Hepatocyte (in vitro differentiated cells): ENCODE measurements at regions not wholly inside any gene's neighbourhood (a gene's known extent, or its start where the extent isn't known, plus 50 kb on each side); places are given as distances from the start of the nearest gene placed in this dataset.

Source experiments
- DNase-seq: peaks from one replicate; pipeline ENCODE4 v3.0.0-alpha.2; 2016; ENCODE audit warnings: low spot score
- H2AFZ ChIP-seq: fragments of 200-600 bp; sonication (generic); 2 replicates; pipeline ENCODE4 v1.6.0; 2016; ENCODE audit warnings: antibody characterized with exemption, mild to moderate bottlenecking
- H3K27ac ChIP-seq: fragments of 200-600 bp; sonication (generic); 2 replicates; pipeline ENCODE4 v1.5.1; 2016; ENCODE audit warnings: mild to moderate bottlenecking
- H3K27me3 ChIP-seq: fragments of 200-600 bp; sonication (generic); 2 replicates; pipeline ENCODE4 v1.6.1; 2016
- H3K36me3 ChIP-seq: fragments of 200-600 bp; sonication (generic); replicated peaks from 2 replicates; pipeline ENCODE4 v1.5.1; 2016; ENCODE audit warnings: low read depth; ENCODE audit not compliant: insufficient read depth
- H3K4me1 ChIP-seq: fragments of 200-600 bp; sonication (generic); 2 replicates; pipeline ENCODE4 v1.5.1; 2016; ENCODE audit warnings: mild to moderate bottlenecking, moderate library complexity; ENCODE audit not compliant: insufficient read depth
- H3K4me2 ChIP-seq: fragments of 200-600 bp; sonication (generic); 2 replicates; pipeline ENCODE4 v1.6.0; 2016
- H3K4me3 ChIP-seq: fragments of 200-600 bp; sonication (generic); 2 replicates; pipeline ENCODE4 v1.5.1; 2016; ENCODE audit warnings: mild to moderate bottlenecking
- H3K79me2 ChIP-seq: fragments of 200-600 bp; sonication (generic); 2 replicates; pipeline ENCODE4 v1.6.0; 2017; ENCODE audit warnings: mild to moderate bottlenecking
- H3K9me2 ChIP-seq: fragments of 200-600 bp; sonication (generic); replicated peaks from 2 replicates; pipeline ENCODE4 v1.6.0; 2017; ENCODE audit warnings: mild to moderate bottlenecking; ENCODE audit not compliant: insufficient read depth
- H3K9me3 ChIP-seq: fragments of 200-600 bp; sonication (generic); 2 replicates; pipeline ENCODE4 v1.5.1; 2016; ENCODE audit warnings: low read depth, mild to moderate bottlenecking
- H4K20me1 ChIP-seq: fragments of 200-600 bp; sonication (generic); 2 replicates; pipeline ENCODE4 v1.6.0; 2016; ENCODE audit warnings: mild to moderate bottlenecking; ENCODE audit not compliant: insufficient read depth, poor library complexity, severe bottlenecking
- EZH2 ChIP-seq: fragments of 200-600 bp; sonication (generic); IDR thresholded peaks from 2 replicates; pipeline ENCODE4 v1.6.1; 2016; ENCODE audit warnings: antibody characterized with exemption, mild to moderate bottlenecking, borderline replicate concordance
- EZH2phosphoT487 ChIP-seq: fragments of 200-600 bp; sonication (generic); IDR thresholded peaks from one replicate; pipeline ENCODE4 v1.6.1; 2018; ENCODE audit warnings: antibody characterized with exemption, mild to moderate bottlenecking, low read depth, moderate library complexity; ENCODE audit not compliant: unreplicated experiment, severe bottlenecking
- WGBS: methylation state at CpG from one replicate; pipeline ENCODE4 v1.1.6; 2016; ENCODE audit warnings: low lambda C conversion rate; ENCODE audit errors: missing lambda C conversion rate; 5-methylcytosine and 5-hydroxymethylcytosine counted together
- TF ChIP-seq, protein P1 (sequence below): fragments of 200-600 bp; sonication (generic); IDR thresholded peaks from 2 replicates; pipeline ENCODE4 v1.5.1; 2016; ENCODE audit warnings: antibody characterized with exemption, mild to moderate bottlenecking; ENCODE audit not compliant: poor library complexity

GRCh38 chrX:81556880-81557279 lies 355.0 kb downstream of the SH3BGRL start:
- no peaks in the 10 kb centered on the region for H3K9me2 ChIP-seq
- 97% methylated on average over 4 of the region's 4 CpGs for WGBS
- TF ChIP-seq, protein P1, sequence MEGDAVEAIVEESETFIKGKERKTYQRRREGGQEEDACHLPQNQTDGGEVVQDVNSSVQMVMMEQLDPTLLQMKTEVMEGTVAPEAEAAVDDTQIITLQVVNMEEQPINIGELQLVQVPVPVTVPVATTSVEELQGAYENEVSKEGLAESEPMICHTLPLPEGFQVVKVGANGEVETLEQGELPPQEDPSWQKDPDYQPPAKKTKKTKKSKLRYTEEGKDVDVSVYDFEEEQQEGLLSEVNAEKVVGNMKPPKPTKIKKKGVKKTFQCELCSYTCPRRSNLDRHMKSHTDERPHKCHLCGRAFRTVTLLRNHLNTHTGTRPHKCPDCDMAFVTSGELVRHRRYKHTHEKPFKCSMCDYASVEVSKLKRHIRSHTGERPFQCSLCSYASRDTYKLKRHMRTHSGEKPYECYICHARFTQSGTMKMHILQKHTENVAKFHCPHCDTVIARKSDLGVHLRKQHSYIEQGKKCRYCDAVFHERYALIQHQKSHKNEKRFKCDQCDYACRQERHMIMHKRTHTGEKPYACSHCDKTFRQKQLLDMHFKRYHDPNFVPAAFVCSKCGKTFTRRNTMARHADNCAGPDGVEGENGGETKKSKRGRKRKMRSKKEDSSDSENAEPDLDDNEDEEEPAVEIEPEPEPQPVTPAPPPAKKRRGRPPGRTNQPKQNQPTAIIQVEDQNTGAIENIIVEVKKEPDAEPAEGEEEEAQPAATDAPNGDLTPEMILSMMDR, result no peak
- no peak for TF ChIP-seq EZH2phosphoT487
- no peak for TF ChIP-seq EZH2

GRCh38 chrX:81564851-81565250 lies 362.9 kb downstream of the SH3BGRL start:
- no peak for DNase-seq
- no peak for TF ChIP-seq EZH2
- TF ChIP-seq EZH2phosphoT487, result no peak
- TF ChIP-seq, protein P1, result no peak
- H3K4me2 ChIP-seq, result no peak overlapping the region
- H3K9me2 ChIP-seq, result no peaks in the 10 kb centered on the region
- no peak overlapping the region for H2AFZ ChIP-seq
- H4K20me1 ChIP-seq, result no peaks in the 10 kb centered on the region
- H3K4me1 ChIP-seq, result no peaks in the 10 kb centered on the region
- H3K4me3 ChIP-seq, result no peak overlapping the region
- 43% methylated on average over 2 of the region's 2 CpGs for WGBS
- H3K9me3 ChIP-seq, result no peaks in the 10 kb centered on the region
- no peaks in the 10 kb centered on the region for H3K79me2 ChIP-seq
- no peak overlapping the region for H3K27ac ChIP-seq
- H3K36me3 ChIP-seq, result no peaks in the 10 kb centered on the region
- no peaks in the 10 kb centered on the region for H3K27me3 ChIP-seq

More at GRCh38 chrX:81556880-81557279, 355.0 kb downstream of the SH3BGRL start:
- no peak for DNase-seq
- H3K4me3 ChIP-seq, result no peak overlapping the region
- no peak overlapping the region for H3K4me2 ChIP-seq
- no peaks in the 10 kb centered on the region for H3K79me2 ChIP-seq
- H3K27me3 ChIP-seq, result no peaks in the 10 kb centered on the region
- no peaks in the 10 kb centered on the region for H3K9me3 ChIP-seq
- no peaks in the 10 kb centered on the region for H3K4me1 ChIP-seq
- H3K27ac ChIP-seq, result no peak overlapping the region
- no peak overlapping the region for H2AFZ ChIP-seq
- no peaks in the 10 kb centered on the region for H4K20me1 ChIP-seq
- no peaks in the 10 kb centered on the region for H3K36me3 ChIP-seq

DNA sequence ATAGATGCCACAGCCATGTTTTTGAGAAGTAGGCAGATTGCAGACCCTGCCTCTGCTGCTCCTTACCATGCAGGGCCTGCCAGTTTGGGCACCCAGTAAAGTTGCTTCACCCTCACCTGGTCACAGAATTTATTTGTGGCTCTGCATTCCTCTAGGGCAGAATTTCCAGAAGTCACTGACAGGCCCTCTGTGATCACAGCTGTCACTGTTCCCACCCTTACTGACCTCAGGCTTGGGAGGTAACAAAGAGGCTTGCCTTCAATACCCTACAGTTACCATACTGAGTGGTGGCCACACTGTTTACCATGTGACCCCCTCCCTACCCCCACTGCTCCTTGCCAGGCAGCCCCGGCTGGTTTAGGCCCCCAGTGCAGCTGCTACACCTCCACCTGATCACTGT lies 375.1 kb downstream of the SH3BGRL start:
- Histone ChIP-seq H3K4me2 (no peak overlapping the region), H3K36me3 (no peaks in the 10 kb centered on the region), H3K4me3 (no peak overlapping the region), H3K79me2 (no peaks in the 10 kb centered on the region), H3K9me2 (no peaks in the 10 kb centered on the region), H3K4me1 (no peaks in the 10 kb centered on the region), H3K27me3 (no peaks in the 10 kb centered on the region), H2AFZ (no peak overlapping the region), H4K20me1 (no peaks in the 10 kb centered on the region), H3K27ac (no peak overlapping the region), H3K9me3 (no peaks in the 10 kb centered on the region)
- TF ChIP-seq EZH2, result no peak
- DNase-seq, result no peak
- WGBS, result 92% methylated on average over 1 of the region's 1 CpG

DNA sequence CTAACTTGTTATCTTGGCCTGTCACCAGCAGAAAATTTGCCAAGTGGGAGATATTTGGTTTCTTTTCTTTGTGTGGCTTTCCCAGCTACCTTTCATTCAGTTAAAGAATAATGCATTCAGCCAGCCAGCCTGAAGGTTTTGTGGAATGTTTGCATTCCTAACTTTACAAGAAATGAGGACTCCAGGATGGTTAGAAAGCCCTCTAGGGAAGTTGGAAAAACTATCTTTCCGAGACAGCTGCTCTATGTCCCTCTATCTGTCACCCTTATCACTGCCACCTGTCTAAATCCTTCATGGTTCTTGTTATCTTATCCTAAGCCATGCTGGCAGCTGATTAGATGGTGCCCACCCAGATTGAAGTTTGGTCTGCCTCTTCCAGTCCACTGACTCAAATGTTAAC lies 384.2 kb downstream of the SH3BGRL start:
- no peak for DNase-seq
- WGBS, result 44% methylated on average over 1 of the region's 1 CpG
- Histone ChIP-seq H3K27me3 (no peaks in the 10 kb centered on the region), H3K27ac (no peak overlapping the region), H4K20me1 (no peaks in the 10 kb centered on the region), H3K79me2 (no peaks in the 10 kb centered on the region), H3K9me3 (no peaks in the 10 kb centered on the region), H3K4me3 (no peak overlapping the region), H3K9me2 (no peaks in the 10 kb centered on the region), H3K36me3 (no peaks in the 10 kb centered on the region), H3K4me2 (no peak overlapping the region), H2AFZ (no peak overlapping the region), H3K4me1 (no peaks in the 10 kb centered on the region)
- TF ChIP-seq EZH2phosphoT487 (no peak), EZH2 (no peak)
- TF ChIP-seq, protein P1, result no peak
